ENCODE measurements at regions not wholly inside any gene's neighbourhood (a gene's known extent, or its start where the extent isn't known, plus 50 kb on each side); places are given as distances from the start of the nearest gene placed in this dataset.

- TF ChIP-seq JUNB (IDR thresholded peaks at IDR 0.05; ENCODE audit: unreplicated experiment) (no peak), CTCF (conservative IDR thresholded peaks at IDR 0.05; ENCODE audit: low read depth in 2 of 2) (no peak), POLR2AphosphoS5 (IDR thresholded peaks at IDR 0.05; ENCODE audit: low read depth) (no peak)
Measured at GRCh38 chr7:116436305-116436826, 63.2 kb upstream of the CAV2 start.

All from GM23338 (cell line).